Activated CD8-positive, alpha-beta memory T cell treated with anti-CD3 and anti-CD28 coated beads, Interleukin-2, amount 50 U/mL, for 48 hours (primary cell): ENCODE measurements at regions not wholly inside any gene's neighbourhood (a gene's known extent, or its start where the extent isn't known, plus 50 kb on each side); places are given as distances from the start of the nearest gene placed in this dataset.
A peak's percentile ranks its signal among the peaks of the same experiment; 100 is the strongest.

Experiments
- DNase-seq: peaks from one replicate; pipeline ENCODE4 v3.0.0-alpha.2; 2020

- DNase-seq, result peak; percentile 4
These were observed 182.9 kb downstream of the TEX29 start for GRCh38 chr13:111503376-111503775.

- peak; percentile 23 for DNase-seq
These were observed 183.7 kb downstream of the TEX29 start for GRCh38 chr13:111503905-111504695.

DNA sequence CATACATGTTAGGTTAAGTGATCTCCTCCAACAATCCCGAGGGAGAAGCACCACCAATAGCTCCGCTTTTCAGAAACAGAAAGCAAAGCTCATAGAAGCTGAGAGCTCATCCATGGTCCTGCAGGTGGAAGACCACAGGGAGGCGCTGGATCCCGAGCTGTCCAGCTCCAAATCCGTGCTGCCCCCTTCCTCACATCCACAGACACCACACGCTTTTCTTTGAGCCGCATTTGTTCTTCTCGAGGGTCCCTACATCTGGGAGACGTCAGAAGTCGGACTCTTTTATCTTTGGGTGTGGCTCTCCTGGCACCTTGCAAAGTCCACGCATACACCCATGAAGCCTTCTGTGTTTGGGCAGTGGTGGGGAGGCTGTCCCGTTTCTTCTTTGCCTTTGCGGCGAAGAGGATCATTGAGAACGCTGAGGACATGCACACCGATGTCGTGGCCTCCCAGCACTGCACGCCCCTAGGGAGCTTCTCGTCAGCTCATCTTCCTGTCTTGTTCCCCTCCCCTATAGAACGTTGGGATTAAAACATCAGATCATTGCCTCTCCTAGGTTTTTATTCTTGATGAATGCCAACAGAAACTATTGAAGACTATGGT, 184.8 kb downstream of the TEX29 start:
- no peak for DNase-seq

DNA sequence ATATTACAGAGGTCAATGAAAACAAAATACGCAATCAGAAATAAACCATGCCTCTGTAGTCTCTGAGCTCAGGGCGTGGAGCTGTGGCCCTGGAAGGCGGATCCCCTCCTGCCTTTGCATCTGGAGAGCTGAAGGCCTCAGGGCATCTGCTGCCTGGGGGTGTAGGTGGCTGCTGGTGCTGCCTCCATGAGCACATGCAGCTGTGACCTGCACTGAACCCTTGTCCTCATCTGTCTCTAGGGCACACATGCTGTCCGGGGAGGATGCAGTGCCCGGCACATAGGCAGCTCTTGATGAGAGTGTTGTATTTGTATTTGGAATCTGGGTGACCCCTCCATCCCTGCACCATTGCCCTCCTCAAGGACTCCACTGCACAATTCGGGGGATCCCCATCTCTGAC, 185.7 kb downstream of the TEX29 start:
- DNase-seq, result no peak

DNA sequence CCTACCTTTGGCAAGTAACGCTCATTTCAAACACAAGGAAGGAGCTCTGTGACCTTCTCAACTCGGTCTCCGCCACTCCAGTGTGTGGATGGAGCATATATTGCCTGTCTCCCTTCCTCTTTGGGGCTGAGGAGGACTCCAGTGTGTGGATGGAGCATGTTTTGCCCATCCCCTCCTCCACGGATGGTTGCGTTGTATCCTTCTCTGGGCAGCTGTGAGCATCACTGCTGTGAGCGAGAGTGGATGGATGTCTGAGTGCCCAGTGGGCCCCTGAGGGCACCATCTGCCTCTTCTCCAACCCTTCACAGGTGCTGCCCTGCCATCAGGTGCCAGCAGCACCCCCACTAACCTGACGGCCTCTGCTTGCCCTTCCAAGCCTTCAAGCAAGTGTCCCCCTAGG, 186.2 kb downstream of the TEX29 start:
- no peak for DNase-seq

DNA sequence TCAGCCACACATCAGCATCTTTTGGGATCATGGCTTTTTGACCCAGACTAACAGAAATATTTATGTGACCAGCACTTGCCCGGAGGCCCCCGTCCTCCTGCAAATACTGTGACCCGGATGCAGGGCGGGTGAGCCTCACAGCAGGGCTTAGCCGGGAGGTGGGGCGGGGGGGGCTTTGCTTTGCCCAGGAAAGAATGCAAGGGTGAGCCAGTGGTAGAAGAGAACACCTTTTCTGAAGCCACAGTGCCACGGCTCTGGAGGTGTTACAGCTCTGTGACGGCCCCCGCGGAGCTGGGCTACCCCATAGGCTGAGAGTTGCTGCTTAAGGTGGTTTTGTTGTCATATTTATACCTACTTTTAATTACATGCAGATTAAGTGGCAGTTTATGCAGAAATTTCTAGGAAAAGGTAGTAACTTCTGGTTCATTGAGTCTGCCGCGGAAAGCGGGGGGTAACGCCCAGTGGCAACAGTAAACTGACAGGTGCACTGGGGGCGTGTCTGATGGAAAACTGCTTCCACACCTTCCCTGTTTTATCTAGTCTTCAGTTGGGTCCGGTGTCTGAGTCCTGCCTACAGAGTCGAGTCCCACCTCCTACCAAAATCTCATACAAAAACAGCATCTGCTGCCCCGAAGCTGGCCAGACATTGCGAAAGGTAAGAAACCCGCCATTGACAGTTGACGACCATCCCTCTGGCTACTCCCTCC, 187.9 kb downstream of the TEX29 start:
- no peak for DNase-seq

DNA sequence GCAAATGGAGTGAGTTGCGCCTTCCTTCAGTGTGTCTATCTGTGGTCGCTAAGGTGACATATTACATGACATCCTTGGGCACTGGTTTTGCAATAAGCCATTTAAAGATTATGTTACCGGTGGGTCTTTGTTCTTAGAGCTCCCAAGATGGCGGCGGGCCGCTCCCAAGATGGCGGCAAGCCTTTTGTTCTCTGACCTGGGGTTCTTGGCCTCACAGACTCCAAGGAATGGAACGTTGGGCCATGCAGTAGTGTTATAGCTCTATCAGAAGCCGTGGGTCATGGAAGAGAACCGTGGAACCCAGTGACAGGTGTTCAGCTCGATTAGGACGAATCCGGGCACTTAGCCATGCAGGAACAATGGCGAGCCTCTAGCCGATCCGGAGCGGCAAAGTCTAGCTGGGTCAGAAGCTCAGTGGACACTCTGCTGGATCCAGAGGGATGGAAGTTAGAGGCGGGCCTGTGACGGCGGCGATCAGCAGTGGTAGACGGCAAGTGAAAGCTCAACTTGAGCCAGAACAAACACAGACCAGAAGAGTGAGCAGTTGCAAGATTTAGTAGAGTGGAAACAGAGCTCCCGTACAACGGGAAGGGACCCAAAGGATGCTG, 188.6 kb downstream of the TEX29 start:
- no peak for DNase-seq

DNA sequence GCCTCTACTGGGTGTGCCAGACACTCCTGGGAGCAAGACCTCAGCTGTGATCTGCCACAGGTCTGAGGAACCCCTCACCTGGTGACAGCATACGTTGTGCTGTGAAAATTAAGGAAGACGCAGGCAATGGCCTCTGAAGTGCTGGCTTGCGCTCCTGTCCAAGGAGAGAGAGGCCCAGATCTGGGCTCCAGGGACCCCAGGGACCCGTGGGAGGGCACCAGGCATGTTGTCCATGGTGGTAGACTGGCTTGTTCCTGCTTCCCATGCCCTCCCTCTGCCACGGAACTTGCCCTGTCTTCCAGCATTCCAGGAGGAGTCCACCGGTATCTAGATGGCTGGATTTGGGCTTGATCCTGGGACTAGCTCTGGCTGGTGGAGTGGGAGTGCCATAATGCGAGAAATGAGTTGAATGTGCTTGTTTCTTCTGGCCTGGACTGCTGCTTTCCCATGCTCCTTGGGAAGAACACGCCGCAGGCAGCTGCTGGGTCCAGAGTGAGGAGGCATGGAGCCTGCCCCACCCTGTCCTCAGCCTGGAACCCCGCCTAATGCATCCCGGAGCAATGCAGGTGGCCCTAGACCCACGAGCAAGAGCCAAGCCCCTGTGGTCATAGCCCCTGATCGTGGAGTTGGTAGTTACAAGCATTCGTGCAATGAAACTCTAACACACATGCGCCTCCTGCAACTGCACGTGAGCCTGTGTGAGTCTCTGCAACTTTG, 190.2 kb downstream of the TEX29 start:
- no peak for DNase-seq

DNA sequence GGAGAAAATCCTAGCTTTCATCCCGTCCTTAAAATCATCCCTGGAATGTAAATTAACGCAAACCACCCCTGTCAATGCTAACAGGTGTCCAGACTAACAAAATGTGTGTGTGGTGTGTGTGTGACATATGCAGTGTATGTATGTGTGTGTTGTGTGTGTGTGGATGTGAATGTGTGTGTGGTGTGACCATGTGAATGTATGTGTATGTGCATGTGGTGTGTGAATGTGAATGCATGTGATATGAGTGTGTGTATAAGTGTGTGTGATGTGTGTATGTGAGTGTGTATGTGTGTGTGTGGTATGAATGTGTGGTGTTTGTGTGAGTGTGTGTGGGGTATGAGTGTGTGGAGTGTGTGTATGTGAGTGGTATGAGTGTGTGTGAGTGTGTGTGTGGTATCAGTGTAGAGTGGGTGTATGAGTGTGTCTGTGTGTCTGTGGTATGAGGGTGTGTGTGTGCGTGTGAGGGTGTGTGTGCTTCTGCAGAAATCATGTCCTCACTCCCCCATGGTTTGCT, 190.8 kb downstream of the TEX29 start:
- DNase-seq, result no peak

- no peak for DNase-seq
These were observed 191.5 kb downstream of the TEX29 start for GRCh38 chr13:111511805-111512504.

DNA sequence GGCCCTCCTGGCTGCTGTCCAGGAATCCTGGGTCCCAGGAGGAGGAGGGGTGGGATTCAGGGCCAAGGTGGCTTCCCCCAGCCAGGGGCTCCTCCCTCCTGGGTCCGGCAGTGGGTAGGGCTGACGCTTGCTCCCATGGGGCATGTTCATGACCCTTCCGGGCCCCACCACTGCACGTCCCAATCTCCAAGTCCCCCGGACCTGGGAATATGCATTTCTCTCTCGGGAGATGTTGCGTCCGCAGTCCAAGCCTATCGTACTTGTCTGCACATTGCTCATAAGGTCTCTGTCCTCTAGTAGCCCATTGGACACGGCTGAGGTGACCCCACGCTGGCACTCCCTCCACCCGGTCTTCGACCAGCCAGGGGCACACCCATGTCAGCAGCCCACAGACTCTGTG, 192.3 kb downstream of the TEX29 start:
- DNase-seq, result no peak

DNA sequence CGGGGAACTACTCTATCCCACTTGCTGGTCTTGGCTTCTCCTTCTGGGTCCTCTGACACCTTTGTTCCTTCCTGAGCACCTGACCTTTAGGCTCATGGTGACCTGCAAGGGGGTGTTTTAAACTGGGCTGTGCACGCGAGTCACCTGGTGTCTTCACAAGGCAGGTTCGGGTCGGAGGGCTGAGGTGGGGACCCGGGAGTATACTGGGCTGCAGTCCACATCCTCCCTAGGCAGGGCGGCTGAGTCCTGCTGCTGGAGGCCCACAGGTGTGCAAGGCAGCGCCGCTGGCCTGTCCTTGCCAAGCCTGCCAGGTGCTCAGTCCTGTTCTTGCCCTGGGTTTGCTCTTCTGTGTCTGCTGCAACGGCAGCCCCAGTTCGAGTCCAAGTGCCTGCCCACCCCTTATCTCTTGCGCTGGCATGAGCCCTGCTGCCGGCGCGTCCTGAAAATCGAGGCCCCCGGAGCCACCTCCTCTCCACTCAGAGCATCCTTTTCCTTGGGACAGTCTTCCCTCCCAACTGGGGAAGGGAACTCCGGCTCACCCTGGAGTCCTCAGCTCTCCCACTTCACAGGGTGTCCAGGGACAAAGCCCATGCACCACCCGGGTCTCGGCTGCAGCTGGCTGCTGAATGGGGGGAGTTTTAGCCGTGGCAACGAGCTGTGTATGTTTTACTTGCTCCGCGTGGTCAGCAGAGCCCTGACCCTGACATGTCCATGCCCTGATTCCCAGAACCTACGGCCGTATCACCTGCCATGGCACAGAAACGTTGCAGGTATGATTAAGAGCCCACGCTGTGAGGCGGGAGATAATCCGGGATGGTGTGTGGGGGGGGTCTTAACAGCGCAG, 193.5 kb downstream of the TEX29 start:
- DNase-seq, result no peak

DNA sequence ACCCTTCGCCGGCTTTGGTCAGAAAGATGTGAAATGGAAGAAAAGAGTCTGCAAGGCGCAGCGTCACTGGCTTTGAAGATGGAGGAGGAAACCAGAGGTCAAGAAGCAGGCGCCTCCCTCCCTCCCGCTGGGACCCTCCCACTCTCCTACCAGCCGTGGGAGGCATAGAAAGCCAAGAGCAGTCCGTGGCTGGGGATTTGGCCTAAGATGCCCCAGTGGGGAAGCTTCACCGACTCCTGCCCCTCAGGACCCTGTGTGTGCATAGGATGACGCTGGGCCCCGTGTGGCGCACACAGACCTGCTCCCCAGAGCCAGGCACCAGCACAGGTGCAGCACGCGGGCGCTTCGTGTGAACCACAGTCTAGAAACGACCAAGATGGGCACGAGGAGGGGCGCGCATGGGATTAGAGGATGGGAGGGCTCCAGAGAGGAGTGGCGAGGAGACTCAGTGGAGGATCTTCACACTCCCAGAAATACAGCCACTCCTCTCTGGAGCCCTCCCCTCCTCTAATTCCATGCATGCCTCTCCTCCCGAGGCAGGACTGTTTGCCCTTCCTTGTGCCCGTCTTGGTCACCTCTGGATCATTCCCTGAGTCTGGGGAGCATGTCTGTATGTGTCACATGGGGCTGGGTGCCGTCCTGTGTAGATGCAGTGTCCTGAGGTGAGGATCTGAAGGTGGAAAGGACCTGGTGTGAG, 194.3 kb downstream of the TEX29 start:
- no peak for DNase-seq

DNA sequence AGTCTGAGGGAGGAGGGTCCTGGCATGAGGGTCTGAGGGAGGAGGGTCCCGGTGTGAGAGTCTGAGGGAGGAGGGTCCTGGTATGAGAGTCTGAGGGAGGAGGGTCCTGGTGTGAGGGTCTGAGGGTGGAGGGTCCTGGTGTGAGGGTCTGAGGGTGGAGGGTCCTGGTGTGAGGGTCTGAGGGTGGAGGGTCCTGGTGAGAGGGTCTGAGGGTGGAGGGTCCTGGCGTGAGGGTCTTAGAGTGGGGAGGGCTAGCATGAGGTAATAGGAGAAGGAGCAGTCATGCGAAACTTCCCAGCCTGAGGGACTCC, 194.8 kb downstream of the TEX29 start:
- no peak for DNase-seq

DNA sequence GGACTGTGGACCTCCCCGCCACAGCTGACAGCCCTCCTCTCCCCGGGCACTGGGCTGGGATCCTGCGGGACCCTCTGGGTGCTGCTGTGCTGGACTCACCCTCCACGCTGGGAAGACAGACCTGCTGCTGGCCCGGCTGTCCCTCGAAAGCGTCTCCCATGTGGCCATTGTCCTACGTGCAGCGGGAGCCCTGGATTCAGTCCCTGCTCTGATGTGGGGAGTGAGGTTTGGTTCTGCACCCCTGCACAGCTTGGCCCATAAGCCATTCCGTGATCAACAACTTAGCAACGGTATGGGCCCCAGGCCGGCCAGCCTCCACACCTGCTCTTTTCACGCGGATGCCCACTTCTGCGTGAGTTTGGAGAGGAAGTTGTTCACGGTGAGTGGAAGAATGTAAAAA, 195.2 kb downstream of the TEX29 start:
- DNase-seq, result no peak

- DNase-seq, result no peak
These were observed 196.5 kb downstream of the TEX29 start for GRCh38 chr13:111516712-111517640.

DNA sequence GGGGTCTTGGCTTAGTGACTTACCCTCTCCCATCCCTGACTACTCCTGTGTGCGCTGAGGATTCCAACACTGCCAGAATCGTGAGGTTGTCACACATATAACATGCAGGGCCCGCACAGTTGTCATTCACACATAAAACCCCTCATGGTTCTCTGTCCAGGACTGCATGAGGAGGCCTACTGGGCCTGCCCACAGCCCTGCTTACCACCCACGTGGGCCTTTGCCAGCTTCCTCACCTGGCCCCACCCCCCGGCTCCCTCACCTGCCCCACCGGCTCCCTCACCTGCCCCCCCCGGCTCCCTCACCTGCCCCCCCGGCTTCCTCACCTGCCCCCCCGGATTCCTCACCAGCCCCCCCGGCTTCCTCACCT, 197.2 kb downstream of the TEX29 start:
- DNase-seq, result no peak

DNA sequence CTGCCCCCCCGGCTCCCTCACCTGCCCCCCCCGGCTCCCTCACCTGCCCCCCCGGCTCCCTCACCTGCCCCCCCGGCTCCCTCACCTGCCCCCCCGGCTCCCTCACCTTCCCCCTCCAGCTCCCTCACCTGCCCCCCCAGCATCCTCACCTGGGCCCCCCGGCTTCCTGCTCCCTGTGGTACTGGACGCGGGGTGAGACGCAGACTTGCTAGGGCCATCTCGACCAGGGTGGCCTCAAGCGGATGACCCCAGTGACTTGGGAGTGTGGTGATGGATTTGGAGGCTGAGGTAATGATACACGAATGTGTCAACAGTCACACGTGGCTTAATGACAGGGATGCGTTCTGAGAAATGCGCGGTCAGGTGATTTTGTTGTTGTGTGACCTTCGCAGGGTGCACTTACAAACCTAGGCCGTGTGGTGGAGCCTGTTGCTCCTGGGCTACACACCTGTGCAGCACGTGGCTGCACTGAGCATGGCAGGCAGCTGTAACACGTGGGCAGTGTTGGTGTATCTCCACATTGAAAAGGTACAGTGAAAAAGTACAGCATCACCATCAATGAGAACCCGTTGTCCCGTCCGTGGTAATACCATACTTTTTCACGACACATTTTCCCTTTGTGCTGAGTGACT, 197.8 kb downstream of the TEX29 start:
- DNase-seq, result no peak

- no peak for DNase-seq
These were observed 198.6 kb downstream of the TEX29 start for GRCh38 chr13:111519041-111519440.
